ENCODE measurements at regions not wholly inside any gene's neighbourhood (a gene's known extent, or its start where the extent isn't known, plus 50 kb on each side); places are given as distances from the start of the nearest gene placed in this dataset.

DNA sequence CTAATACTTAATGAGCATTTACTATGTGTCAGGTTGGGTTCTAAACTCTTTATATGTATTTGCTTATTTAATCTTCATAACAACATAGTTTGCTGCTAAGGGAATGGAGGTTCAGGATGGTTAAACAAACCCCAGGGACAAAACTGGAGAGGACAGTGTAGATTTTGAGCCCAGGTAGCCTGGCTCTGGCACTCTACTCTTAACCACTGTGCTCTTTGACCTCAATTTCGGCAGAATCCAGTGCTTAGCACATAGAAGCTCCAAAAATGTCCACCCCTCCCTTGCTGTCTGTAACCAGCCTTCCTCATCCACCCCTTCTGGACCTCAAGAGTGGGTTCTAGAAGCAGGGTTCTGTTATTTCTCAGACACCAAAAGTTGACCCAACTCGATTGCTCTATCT lies 88.0 kb upstream of the SYT13 start:
- TF ChIP-seq POLR2AphosphoS5 (IDR thresholded peaks at IDR 0.05; ENCODE audit: low read depth, low read length) (no peak), POLR2A (IDR thresholded peaks at IDR 0.05; ENCODE audit: low read depth, low read length) (no peak), POU2F2 (IDR thresholded peaks at IDR 0.05; ENCODE audit: low read depth, low read length) (no peak), TAF1 (IDR thresholded peaks at IDR 0.05; ENCODE audit: low read depth, low read length) (no peak), PAX5 (IDR thresholded peaks at IDR 0.05; ENCODE audit: insufficient read depth, low read length, severe bottlenecking) (no peak), SPI1 (IDR thresholded peaks at IDR 0.05; ENCODE audit: low read depth, low read length) (no peak)
